GM18508 (cell line): ENCODE measurements at regions not wholly inside any gene's neighbourhood (a gene's known extent, or its start where the extent isn't known, plus 50 kb on each side); places are given as distances from the start of the nearest gene placed in this dataset.

Experiments
- ATAC-seq: cut with Tn5 transposase; IDR thresholded peaks from one replicate; pipeline ENCODE4 v1.9.1; 2021; ENCODE audit warnings: moderate number of reproducible peaks; ENCODE audit not compliant: insufficient read depth, unreplicated experiment

DNA sequence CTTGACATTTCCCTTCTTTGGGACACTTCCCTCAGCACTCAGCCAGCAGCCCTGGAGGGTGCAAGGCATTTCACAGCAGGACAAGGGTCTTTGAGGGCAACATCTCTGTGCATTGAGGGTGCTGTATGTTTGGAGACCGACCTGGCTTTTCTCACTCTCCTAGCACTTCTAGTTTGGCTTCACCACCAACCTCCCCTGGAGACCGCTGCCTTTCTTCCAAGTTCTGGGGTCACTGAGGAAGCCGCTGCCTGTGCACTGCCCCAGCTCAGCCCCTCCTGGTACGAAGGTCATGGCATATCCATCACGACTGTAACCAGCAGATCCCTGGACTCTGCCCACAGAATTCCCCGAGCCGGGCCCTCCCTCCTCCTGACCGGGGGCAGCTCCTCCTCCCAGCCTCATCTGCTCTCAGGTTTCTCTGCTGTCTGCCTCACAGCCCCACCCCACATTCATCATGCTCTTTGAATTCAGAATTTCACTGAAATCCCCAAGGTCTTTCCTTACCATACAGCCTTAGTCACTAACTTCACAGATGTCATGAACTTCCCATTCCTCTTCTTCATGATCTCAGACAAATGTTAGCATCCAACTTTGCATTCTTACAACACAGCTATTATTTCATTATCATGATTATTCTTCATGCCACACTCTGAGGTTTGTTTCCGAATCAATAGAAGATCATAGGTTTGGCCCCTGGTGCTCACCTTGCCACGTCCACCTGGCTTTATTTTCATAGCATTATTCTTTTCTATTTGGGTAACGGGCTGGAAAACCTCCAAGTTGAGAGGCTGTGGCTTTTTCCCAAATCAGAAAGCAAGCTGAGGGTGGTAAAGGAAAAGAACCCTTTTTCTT, 113.0 kb upstream of the COPS8 start:
- ATAC-seq, result no peak

GRCh38 chr2:236973343-236973980, 112.2 kb upstream of the COPS8 start:
- no peak for ATAC-seq

GRCh38 chr2:236974148-236974547, 111.5 kb upstream of the COPS8 start:
- no peak for ATAC-seq

- ATAC-seq, result no peak
These were observed 110.9 kb upstream of the COPS8 start for GRCh38 chr2:236974752-236975151.

DNA sequence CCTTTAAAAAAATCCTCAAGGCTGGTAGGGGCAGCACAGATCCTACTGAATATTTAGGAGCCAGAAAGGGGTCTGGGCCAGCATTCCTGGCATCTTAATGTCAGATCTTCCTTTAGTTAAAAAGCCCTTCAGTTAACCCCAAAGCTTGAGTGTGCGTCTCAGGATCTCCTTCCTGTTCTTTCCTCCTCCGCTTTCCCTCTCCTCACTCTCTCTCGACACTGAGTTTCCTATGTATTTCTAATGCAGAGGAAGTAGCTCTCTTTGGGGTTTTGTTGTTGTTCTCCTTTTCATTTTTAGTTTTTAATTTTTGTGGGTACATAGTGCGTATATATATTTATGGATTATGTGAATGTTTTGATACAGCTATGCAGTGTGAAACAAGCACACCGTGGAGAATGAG, 109.9 kb upstream of the COPS8 start:
- no peak for ATAC-seq

DNA sequence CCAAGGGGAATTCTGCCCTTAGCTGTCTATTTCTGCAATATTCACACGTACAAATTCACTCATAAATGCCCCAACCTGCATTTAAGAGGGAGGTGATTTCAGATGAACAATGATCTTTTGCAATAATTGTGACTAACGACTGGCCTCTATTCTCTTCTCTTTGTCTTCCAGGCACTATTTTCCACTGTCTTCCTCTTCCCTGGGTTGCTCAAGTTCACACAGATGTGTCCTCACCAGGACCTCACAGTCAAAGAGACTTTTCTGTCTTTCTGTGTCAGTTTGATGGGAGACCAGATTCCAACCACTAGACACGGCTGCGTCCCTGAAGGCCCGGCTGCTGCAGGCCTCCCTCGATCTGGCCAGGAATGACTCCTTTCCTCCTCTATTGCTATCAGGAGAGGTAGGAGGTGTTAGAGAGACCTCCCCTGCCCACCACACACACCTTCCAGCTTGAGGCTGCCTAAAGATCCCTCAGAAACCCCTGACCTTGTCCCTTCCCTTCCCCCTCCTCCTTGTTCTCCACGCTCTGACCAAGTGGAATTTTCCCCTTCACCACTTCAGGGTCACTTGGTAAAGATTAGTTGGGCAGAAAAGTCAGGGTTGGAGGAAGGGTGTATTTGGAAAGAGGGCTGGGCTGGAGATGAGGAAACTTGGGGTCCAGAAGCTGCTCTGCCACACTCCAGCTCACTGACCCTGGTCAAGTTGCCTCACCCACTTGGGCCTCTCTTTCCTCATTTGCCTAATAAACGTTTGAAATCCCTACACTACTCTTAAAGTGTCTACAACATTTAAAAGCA, 109.2 kb upstream of the COPS8 start:
- ATAC-seq, result no peak

DNA sequence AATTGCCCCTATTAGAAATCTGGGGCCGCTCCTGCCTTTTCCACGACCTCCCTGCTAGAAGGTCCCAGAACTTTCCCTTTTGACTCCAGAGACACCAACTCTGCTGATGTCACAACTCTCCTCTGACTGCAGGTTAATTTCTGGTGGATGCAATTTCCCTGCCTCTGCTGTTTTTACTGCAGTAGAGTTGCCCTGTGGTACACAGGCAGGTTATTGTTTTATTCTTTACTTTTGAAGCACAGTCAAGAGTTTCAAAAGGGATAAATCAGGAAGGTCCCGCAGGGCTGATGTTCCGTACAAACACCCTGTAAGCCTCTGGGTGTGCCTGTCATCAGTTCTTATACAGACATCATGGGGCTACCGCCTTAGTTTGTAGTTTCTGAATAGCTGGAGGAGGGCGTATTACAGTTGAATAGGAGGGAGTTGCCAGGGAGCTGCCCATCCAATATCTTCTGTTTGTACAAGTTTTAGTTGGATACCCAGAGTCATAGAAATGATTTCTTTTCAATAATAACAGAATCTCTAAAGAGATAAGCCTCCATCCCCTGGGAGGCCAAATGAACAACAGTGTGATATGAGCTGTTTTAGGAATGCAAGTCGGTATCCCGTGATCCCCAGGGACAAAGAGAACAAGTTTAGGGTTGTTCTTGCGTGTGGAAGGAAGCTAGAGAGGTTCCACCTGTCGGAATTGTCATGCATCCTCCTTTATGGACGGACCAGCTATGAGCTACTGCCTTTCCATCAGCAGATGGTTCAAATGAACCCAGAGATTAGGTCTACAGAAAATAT, 108.4 kb upstream of the COPS8 start:
- no peak for ATAC-seq

- ATAC-seq, result no peak
These were observed 107.8 kb upstream of the COPS8 start for GRCh38 chr2:236977852-236978398.

DNA sequence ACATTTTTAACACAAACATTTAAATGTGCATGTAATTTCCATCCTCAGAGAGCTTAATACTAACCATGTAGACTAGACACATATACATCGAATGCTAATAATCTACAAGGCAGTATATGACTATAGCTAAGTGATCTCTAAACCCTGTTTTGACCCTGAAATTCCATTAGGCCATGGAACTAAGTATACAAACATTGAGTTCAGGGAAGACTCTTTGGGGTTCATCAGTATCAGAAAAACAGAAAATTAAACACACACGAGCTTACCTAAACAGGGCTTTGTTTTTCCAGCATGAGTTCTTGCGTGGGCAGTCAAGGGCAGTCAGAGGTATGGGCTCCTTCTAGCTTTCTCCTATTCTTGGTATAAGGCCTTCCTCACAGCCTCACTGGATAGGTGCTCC, 106.0 kb upstream of the COPS8 start:
- ATAC-seq, result no peak

DNA sequence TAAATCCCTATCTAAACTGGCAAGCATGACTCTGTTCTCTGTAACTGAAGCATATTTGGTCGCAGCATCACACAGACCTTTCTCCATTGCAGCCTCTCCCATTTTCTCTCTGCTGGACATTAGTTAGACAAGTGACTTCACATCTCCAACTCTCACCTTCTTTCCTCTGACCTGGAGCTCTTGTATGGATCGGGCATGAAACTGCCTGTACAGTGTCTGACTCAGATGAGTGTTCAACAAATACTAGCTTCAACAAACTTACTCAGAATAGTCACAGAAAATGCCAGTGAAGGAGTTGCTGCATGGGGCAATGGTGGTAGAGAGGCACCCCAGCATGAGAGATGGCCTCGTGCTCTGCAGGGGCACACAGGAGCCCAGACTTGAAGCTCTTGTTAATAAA, 104.7 kb upstream of the COPS8 start:
- ATAC-seq, result no peak

GRCh38 chr2:236981701-236982485, 103.8 kb upstream of the COPS8 start:
- no peak for ATAC-seq

DNA sequence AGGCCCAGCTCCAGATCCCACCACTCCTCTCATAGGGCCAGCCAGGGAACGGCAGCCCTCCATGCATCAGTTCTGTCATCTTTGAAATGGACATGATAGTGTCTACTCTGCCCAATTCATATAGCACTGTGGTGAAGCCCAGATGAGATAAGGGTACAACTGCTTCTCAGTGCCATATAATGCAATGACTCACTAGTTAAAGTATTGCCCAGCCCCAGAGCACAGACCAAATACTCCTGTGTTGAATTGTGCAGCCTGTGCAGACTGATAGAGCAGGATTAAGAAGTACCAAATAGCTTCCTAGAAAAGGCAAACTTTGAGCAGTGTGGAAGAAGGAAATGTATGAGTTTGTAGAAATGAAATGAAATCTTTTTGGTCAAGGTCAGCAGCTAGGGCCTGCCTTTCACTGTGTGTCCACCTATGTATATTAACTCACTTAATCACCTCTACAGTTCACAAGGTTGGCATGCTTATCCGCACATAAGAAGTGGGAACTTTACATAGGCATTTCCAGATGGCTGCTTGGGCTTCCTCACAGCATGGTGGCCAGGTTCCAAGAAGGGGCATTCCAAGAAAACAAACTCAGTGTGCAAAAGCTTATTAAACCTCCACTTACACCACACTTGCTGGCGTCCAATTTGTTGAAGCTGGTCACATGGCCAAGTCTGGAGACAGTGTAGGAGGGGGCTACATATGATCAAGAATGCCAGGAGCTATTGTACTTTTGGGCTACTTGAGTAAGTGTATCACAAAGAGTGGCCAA, 102.8 kb upstream of the COPS8 start:
- ATAC-seq, result no peak

DNA sequence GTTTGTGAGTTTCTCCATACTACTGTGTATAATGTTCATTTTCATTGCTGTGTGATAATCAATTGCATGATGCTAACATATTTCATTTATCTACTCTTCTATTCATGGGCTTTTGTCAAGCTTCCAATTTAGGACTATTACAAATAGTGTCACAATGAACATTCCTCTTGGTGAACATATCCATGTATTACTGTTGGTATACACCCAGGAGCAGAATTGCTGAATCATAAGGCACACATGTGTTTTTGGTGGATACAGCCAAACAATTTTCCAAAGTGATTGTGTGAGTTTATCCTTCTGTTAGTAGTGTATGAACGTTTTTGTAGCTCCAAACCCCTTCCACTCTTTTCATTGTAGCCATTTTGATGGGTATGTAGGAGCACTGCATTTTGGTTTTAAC, 101.6 kb upstream of the COPS8 start:
- no peak for ATAC-seq

DNA sequence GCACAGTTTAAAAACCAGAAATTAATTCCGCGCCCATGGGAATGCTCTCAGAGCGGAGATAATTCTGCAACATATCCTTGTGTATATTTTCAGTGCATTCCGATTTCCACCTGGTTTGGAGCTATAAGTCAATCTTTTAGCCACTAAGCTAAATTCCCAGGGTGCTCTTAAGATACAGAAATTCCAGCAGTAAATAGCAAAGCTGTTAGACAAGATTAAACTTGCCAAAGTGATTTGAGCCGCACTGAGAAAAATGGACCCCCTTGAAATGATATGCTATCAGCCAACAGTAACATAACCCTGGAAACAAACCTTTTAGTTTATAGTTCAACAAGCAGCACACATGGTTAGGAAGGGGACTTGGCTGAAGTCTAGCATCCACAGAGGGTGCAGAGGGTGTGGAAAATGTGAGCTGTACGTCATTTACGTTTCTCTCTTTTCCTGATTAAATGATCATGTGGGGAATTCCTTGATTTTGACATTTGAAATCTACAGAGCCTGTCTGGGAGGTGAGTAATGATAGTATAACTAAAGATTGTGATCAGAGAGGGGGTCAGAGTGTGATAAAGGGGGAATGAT, 99.8 kb upstream of the COPS8 start:
- ATAC-seq, result no peak

- ATAC-seq, result no peak
These were observed 99.0 kb upstream of the COPS8 start for GRCh38 chr2:236986524-236987330.

GRCh38 chr2:236988216-236988615, 97.5 kb upstream of the COPS8 start:
- no peak for ATAC-seq
